Bronchial epithelial cell (primary cell): ENCODE measurements at regions not wholly inside any gene's neighbourhood (a gene's known extent, or its start where the extent isn't known, plus 50 kb on each side); places are given as distances from the start of the nearest gene placed in this dataset.
A peak's percentile ranks its signal among the peaks of the same experiment; 100 is the strongest.

Experiments used
- DNase-seq: peaks from one replicate; pipeline ENCODE4 v3.0.0-alpha.2; 2010; ENCODE audit warnings: low read depth
- FAIRE-seq: peaks from 2 replicates; lab custom pipeline; 2011; peaks lifted over from hg19 to GRCh38; lab: Jason Lieb, UNC
- H3K27me3 ChIP-seq: 2 replicates; pipeline ENCODE4 v1.5.1; 2011; ENCODE audit warnings: low read length; ENCODE audit not compliant: control insufficient read depth, insufficient read depth
- H3K36me3 ChIP-seq: 2 replicates; pipeline ENCODE4 v1.5.1; 2011; ENCODE audit warnings: low read length; ENCODE audit not compliant: control insufficient read depth, insufficient read depth
- H3K4me3 ChIP-seq: 2 replicates; pipeline ENCODE4 v1.5.1; 2011; ENCODE audit warnings: mild to moderate bottlenecking, low read depth, low read length, control low read depth
- CTCF ChIP-seq: IDR thresholded peaks from 2 replicates; pipeline ENCODE4 v1.5.1; 2011; ENCODE audit warnings: mild to moderate bottlenecking, moderate library complexity, low read length, control low read depth, inconsistent platforms; ENCODE audit not compliant: insufficient read depth, severe bottlenecking

GRCh38 chr4:181293541-181293940 lies 949.7 kb upstream of the TENM3 start:
- FAIRE-seq: no peak
- no peak for DNase-seq
- no peaks in the 10 kb centered on the region for H3K27me3 ChIP-seq
- H3K4me3 ChIP-seq: no peak overlapping the region
- no peak for TF ChIP-seq CTCF
- no peaks in the 10 kb centered on the region for H3K36me3 ChIP-seq

- H3K36me3 ChIP-seq: no peaks in the 10 kb centered on the region
- FAIRE-seq (no peak), DNase-seq (no peak)
- H3K27me3 ChIP-seq: no peaks in the 10 kb centered on the region
- no peak overlapping the region for H3K4me3 ChIP-seq
- no peak for TF ChIP-seq CTCF
These were observed 948.8 kb upstream of the TENM3 start for GRCh38 chr4:181294421-181294820.

- no peaks in the 10 kb centered on the region for H3K36me3 ChIP-seq
- FAIRE-seq (no peak), DNase-seq (peak; percentile 0)
These were observed 941.2 kb upstream of the TENM3 start for GRCh38 chr4:181301735-181302710.

GRCh38 chr4:181307824-181308223 lies 935.4 kb upstream of the TENM3 start:
- FAIRE-seq (no peak), DNase-seq (no peak)
- Histone ChIP-seq H3K4me3 (no peak overlapping the region), H3K27me3 (no peaks in the 10 kb centered on the region), H3K36me3 (no peaks in the 10 kb centered on the region)
- no peak for TF ChIP-seq CTCF

More at GRCh38 chr4:181301735-181302710, 941.2 kb upstream of the TENM3 start:
- Histone ChIP-seq H3K27me3 (no peaks in the 10 kb centered on the region), H3K4me3 (no peak overlapping the region)
- peak; percentile 39 for TF ChIP-seq CTCF

GRCh38 chr4:181308476-181309312 lies 934.5 kb upstream of the TENM3 start:
- TF ChIP-seq CTCF: no peak
- no peak overlapping the region for H3K4me3 ChIP-seq
- DNase-seq (no peak), FAIRE-seq (no peak)
- H3K36me3 ChIP-seq: no peaks in the 10 kb centered on the region
- no peaks in the 10 kb centered on the region for H3K27me3 ChIP-seq
